ENCODE measurements at regions not wholly inside any gene's neighbourhood (a gene's known extent, or its start where the extent isn't known, plus 50 kb on each side); places are given as distances from the start of the nearest gene placed in this dataset.
"Not testable (repeated sequence)": the region's sequence is repeated elsewhere in the genome, so short reads cannot be mapped to it uniquely, and the experiment has no call there.

DNA sequence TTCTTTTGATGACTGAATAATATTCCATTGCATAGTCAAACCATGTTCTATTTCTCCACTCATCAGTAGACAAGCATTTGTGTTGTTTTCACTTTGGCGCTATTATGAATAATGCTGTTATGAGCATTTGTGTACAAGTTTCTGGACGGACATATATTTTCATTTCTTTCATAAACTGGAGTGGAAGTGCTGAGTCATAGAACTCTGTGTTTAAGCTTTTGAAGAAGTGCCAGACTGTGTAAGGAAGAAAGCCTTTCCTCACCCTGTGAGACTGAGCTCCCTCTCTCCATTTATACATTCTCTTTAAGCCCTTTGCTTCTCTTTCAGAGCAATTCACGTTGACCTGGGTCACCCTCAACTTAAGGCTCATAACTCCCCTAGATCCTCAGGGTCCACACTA is 169.5 kb downstream of the OTOP1 start:
- H3K4me3 ChIP-seq (ENCODE audit: low read depth, low read length); DNase-seq (ENCODE audit: low read depth): not testable (repeated sequence)

DNA sequence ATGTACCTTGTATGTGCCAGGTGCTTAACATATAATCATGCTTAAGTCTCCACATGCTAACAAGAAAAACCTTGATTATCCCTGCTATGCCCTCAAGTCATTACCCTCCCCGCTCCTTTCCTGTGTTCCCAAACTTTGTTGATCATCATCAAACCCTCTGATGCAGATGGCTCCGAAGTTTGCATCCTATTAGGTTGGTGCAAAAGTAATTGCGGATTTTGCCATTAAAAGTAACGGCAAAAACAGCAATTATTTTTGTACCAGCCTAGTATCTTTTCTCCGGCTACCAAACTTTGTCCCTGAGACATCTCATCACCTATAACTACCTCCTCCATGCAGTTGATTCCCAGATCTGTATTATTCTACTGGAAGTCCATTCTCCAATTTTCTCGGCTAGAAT is 142.6 kb downstream of the OTOP1 start:
- not testable (repeated sequence) for H3K4me3 ChIP-seq (ENCODE audit: low read depth, low read length); DNase-seq (ENCODE audit: low read depth)

DNA sequence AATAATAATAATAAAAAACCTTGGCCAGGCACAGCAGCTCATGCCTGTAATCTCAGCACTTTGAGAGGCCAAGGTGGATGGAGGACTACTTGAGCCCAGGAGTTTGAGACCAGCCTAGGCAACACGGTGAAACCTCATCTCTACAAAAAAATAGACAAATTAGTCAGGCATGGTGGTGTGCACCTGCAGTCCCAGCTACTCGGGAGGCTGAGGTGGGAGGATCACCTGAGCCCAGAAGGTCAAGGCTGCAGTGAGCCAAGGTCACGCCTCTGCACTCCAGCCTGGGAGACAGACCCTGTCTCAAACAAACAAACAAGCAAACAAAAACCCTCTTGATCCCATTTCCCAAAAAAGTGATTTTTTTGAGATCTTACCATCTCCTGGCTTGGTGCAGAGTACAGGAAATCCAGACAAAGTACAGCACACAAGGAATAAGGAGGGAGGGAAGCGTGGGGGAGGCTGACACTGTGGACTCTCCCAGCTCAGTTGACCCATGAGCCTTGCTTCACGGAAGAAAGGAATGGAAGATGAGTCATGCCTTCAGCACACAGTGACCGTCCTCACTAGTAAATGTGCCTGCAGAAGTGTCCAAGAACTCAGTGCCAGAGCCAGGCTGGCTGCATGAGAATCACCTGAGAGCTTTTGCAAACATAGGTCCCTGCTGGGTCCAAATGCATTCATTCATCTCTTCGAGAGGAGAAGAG is 136.9 kb downstream of the OTOP1 start:
- H3K4me3 ChIP-seq (ENCODE audit: low read depth, low read length); DNase-seq (ENCODE audit: low read depth): not testable (repeated sequence)

DNA sequence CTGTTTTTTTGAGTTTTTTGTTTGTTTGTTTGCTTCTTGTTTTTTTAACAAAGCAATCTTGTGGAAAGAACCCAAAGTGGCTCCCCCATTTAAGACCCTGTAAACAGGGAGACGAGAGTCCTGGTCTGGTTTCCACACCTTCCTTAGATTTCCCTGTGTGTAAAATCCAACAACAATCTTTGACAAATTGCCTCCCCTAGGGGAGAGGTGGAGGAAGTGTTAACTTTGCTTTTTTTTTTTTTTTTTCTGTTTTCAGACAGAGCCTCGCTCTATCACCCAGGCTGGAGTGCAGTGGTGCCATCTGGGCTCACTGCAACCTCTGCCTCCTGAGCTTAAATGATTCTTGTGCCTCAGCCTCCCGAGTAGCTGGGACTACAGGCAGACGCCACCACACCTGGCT is 136.0 kb downstream of the OTOP1 start:
- not testable (repeated sequence) for DNase-seq (ENCODE audit: low read depth); H3K4me3 ChIP-seq (ENCODE audit: low read depth, low read length)

DNA sequence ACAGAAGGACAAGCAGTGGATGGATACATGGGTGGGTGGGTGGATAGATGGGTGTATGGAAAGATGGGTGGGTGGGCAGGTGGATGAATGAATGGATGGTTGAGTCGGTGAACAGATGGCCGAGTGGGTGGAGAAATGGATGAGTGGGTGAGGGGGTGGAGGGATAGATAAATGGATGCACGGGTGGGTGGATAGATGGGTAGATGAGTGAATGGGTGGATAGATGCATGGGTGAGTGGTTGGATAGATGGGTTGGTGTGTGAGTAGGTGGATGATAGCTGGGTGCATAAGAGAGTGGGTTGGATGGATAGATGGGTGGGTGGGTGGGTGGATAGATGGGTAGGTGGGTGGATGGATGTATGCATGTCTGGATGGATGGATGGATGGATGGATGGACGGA is 134.6 kb downstream of the OTOP1 start:
- not testable (repeated sequence) for H3K4me3 ChIP-seq (ENCODE audit: low read depth, low read length); DNase-seq (ENCODE audit: low read depth)

DNA sequence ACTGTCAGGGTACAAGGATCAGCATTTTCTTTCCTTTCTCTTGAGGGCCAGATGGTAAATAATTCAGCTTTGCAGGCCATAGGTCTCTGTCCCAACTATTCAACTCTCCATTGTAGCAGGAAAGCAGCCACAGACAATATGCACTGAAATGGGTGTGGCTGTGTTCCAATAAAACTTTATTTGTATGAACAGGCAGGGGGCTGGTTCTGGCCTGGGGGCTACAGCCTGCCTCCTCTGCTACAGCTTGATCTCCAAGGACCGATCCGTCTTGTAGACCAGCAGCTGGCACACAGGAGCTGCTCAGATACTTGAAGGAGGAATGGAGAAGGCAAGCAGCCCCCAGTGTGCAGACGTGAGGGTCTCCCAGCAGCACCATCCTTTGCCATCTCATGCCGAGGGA is 127.1 kb downstream of the OTOP1 start:
- not testable (repeated sequence) for H3K4me3 ChIP-seq (ENCODE audit: low read depth, low read length); DNase-seq (ENCODE audit: low read depth)

DNA sequence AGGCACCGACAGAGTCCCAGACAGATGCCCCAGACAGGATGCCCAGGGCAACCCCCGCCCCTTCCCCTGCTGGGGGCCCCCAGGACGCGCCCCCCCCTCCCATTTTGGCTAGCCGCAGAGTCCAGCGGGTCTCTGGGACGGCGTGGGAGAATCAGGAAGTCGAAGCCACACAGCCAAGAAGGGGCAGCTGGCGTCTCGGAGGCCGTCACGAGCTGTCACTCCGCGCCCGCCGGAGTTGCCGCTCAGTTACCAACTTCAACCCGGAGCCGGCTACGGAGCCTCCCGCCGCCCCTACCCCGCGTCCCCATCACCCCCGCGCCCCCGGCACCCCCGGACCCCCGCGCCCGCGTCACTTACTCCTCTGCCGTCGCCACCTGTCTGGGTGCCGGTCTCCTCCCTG is 119.8 kb downstream of the OTOP1 start:
- not testable (repeated sequence) for H3K4me3 ChIP-seq (ENCODE audit: low read depth, low read length)
- peak; percentile 9 for DNase-seq (ENCODE audit: low read depth)

DNA sequence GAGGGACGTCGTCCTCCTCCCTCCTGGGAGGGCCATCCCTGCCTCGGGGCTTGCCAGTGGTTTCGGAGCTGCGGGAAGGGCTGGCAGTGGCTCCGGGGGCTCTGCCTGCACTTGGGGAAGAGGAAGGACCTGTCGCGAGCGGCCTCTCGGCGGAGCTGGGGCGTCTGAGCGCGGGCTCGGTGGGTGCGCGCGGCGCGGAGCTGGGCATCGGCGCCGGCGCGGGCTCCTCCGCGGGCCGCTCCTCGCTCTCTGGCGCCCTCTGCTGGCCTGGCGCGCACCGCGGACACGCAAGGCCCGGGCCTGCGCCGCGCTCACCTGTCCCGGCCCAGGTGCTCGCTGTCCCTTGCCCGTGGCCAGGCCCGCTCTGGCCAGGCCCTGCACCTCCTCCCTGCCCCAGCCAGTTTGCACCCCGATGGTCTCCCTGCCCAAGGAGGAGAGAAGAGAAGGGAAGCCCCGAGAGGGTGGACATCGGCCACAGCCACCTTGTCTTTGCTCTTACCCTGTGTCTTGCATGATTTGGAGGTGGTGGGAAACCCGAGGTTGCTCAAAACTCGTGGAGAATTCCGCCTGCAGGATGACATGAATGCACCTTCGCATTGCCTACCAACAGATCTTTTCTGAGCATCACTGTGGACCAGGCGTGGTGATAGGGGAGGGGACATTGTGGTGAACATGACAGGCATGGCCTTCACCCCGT is 119.2 kb downstream of the OTOP1 start:
- TF ChIP-seq, protein P1, sequence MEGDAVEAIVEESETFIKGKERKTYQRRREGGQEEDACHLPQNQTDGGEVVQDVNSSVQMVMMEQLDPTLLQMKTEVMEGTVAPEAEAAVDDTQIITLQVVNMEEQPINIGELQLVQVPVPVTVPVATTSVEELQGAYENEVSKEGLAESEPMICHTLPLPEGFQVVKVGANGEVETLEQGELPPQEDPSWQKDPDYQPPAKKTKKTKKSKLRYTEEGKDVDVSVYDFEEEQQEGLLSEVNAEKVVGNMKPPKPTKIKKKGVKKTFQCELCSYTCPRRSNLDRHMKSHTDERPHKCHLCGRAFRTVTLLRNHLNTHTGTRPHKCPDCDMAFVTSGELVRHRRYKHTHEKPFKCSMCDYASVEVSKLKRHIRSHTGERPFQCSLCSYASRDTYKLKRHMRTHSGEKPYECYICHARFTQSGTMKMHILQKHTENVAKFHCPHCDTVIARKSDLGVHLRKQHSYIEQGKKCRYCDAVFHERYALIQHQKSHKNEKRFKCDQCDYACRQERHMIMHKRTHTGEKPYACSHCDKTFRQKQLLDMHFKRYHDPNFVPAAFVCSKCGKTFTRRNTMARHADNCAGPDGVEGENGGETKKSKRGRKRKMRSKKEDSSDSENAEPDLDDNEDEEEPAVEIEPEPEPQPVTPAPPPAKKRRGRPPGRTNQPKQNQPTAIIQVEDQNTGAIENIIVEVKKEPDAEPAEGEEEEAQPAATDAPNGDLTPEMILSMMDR (IDR thresholded peaks at IDR 0.05; ENCODE audit: low read depth, low read length), result peak; percentile 44
- H3K4me3 ChIP-seq (ENCODE audit: low read depth, low read length), result not testable (repeated sequence)

DNA sequence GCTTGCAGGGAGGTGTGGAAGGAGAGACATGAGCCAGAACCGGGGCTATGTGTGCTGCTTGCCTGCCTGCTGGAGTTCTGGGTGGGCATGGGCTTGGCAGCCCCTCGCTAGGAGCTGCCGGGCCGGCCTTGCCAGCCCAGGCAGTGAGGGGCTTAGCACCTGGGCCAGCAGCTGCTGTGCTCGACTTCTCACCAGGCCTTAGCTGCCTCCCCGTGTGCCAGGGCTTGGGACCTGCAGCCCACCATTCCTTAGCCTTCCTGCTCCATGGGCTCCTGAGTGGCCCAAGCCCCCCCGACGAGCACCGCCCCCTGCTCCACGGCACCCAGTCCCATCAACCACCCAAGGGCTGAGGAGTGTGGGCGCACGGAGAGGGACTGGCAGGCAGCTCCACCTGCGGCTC is 111.3 kb downstream of the OTOP1 start:
- not testable (repeated sequence) for H3K4me3 ChIP-seq (ENCODE audit: low read depth, low read length); DNase-seq (ENCODE audit: low read depth)

More for the DNA sequence above, 119.2 kb downstream of the OTOP1 start:
- peak; percentile 70 for DNase-seq (ENCODE audit: low read depth)

DNA sequence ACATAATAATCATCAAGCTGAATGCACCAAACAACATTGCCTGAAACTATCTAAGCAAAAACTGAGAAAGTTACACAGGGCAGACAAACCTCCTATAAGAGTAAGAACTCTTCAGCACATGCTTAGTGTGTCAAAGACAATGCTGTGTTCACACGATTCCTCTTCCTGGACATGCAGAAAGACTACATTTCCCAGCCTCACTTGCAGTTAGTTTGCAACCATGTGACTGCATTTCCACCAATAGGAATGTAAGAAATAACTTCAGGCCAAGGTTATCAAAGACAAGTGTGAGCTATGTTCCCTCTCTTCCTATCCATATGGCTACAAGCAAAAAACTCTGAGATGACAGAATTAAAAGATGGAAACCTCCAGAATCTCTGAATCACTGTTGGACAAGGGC is 109.8 kb downstream of the OTOP1 start:
- DNase-seq (ENCODE audit: low read depth), result peak; percentile 30
- not testable (repeated sequence) for H3K4me3 ChIP-seq (ENCODE audit: low read depth, low read length)

DNA sequence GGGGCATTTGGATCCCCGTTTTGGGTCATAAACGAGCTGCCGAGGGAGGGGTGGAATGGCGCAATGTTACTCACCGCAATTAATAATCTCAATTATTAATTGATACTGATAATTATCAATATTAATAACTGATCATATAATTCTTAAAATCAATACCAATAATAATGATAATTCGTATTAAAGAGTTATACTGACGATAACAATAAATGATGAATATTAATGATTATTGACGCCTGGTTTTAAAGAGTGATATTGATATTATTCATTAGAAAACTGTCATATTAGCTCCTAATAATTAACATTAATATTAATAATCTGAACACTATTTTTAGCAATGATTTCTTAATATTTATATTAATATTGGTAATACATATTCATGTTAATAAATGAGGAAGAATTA is 92.4 kb downstream of the OTOP1 start:
- not testable (repeated sequence) for DNase-seq (ENCODE audit: low read depth); H3K4me3 ChIP-seq (ENCODE audit: low read depth, low read length)

DNA sequence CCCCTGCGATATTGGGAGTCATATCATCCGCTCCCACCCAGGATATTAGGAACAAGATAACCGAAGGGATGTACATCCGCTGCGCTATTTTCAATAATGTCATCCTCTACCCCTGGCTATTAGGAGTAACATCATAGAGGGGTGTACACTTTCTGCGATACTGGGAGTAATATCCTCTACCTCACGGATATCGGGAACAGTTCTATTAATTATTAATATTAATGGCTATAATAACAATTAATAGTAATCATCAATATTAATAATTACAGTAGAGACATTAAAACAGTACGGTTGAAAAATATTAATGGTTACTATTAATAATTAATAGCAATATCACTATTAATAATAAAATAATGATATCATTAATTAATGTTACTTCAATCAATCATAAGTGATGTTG is 90.1 kb downstream of the OTOP1 start:
- not testable (repeated sequence) for H3K4me3 ChIP-seq (ENCODE audit: low read depth, low read length); DNase-seq (ENCODE audit: low read depth)

Measured in NB4 (cell line).